H9 (cell line): ENCODE measurements at regions not wholly inside any gene's neighbourhood (a gene's known extent, or its start where the extent isn't known, plus 50 kb on each side); places are given as distances from the start of the nearest gene placed in this dataset.

ENCODE experiments used
- DNase-seq: peaks from one replicate; pipeline ENCODE4 v3.0.0-alpha.2; 2017
- H2AFZ ChIP-seq: one replicate; pipeline ENCODE4 v1.6.1; 2013; ENCODE audit warnings: mild to moderate bottlenecking, low read length, control low read depth, moderate library complexity
- H2AK5ac ChIP-seq: 2 replicates; pipeline ENCODE4 v1.6.1; 2013; ENCODE audit warnings: low read length, control low read depth, mixed read lengths; ENCODE audit not compliant: insufficient read length
- H2BK120ac ChIP-seq: one replicate; pipeline ENCODE4 v1.6.1; 2013; ENCODE audit warnings: low read depth, mild to moderate bottlenecking, low read length, control low read depth, inconsistent platforms; ENCODE audit not compliant: poor library complexity, severe bottlenecking
- H2BK12ac ChIP-seq: 2 replicates; pipeline ENCODE4 v1.6.1; 2013; ENCODE audit warnings: low read length, control low read depth, mixed read lengths, low read depth; ENCODE audit not compliant: insufficient read length
- H2BK15ac ChIP-seq: 2 replicates; pipeline ENCODE4 v1.6.1; 2013; ENCODE audit warnings: low read depth, low read length, control low read depth
- H2BK20ac ChIP-seq: one replicate; pipeline ENCODE4 v1.6.1; 2013; ENCODE audit warnings: low read depth, mild to moderate bottlenecking, low read length, control low read depth, inconsistent platforms; ENCODE audit not compliant: poor library complexity, severe bottlenecking
- H2BK5ac ChIP-seq: 2 replicates; pipeline ENCODE4 v1.6.1; 2013; ENCODE audit warnings: low read length, control low read depth, mixed read lengths; ENCODE audit not compliant: insufficient read length
- H3K14ac ChIP-seq: 2 replicates; pipeline ENCODE4 v1.6.1; 2013; ENCODE audit warnings: low read length, control low read depth; ENCODE audit not compliant: insufficient read depth
- H3K18ac ChIP-seq: 2 replicates; pipeline ENCODE4 v1.6.1; 2013; ENCODE audit warnings: low read depth, mild to moderate bottlenecking, mixed read lengths, low read length, control low read depth; ENCODE audit not compliant: insufficient read length
- H3K23ac ChIP-seq: 2 replicates; pipeline ENCODE4 v1.6.1; 2013; ENCODE audit warnings: low read length, control low read depth, mixed read lengths, low read depth; ENCODE audit not compliant: insufficient read length
- H3K23me2 ChIP-seq: 2 replicates; pipeline ENCODE4 v1.6.1; 2013; ENCODE audit warnings: low read depth, mild to moderate bottlenecking, mixed read lengths, low read length, control low read depth; ENCODE audit not compliant: insufficient read length, poor library complexity, severe bottlenecking
- H3K27ac ChIP-seq: 2 replicates; pipeline ENCODE4 v1.5.1; 2013; ENCODE audit warnings: low read length, control low read depth, mixed read lengths, low read depth; ENCODE audit not compliant: insufficient read length
- H3K27me3 ChIP-seq: 2 replicates; pipeline ENCODE4 v1.6.1; 2013; ENCODE audit warnings: low read length, control low read depth, inconsistent platforms; ENCODE audit not compliant: insufficient read depth
- H3K4ac ChIP-seq: 2 replicates; pipeline ENCODE4 v1.6.1; 2013; ENCODE audit warnings: low read depth, mild to moderate bottlenecking, control low read depth, inconsistent platforms, low read length, moderate library complexity
- H3K4me1 ChIP-seq: 2 replicates; pipeline ENCODE4 v1.6.1; 2013; ENCODE audit warnings: low read length, control low read depth, inconsistent platforms; ENCODE audit not compliant: insufficient read depth
- H3K4me2 ChIP-seq: 2 replicates; pipeline ENCODE4 v1.6.1; 2013; ENCODE audit warnings: low read length, control low read depth, mixed read lengths; ENCODE audit not compliant: insufficient read length, insufficient read depth
- H3K56ac ChIP-seq: 2 replicates; pipeline ENCODE4 v1.6.1; 2013; ENCODE audit warnings: low read depth, mild to moderate bottlenecking, mixed read lengths, low read length, control low read depth; ENCODE audit not compliant: insufficient read length
- H3K79me1 ChIP-seq: 2 replicates; pipeline ENCODE4 v1.6.1; 2013; ENCODE audit warnings: low read depth, mild to moderate bottlenecking, moderate library complexity, low read length, control low read depth, inconsistent platforms; ENCODE audit not compliant: insufficient read depth, poor library complexity, severe bottlenecking
- H3K79me2 ChIP-seq: 2 replicates; pipeline ENCODE4 v1.6.1; 2013; ENCODE audit warnings: low read length, control low read depth, inconsistent platforms; ENCODE audit not compliant: insufficient read depth
- H3K9ac ChIP-seq: 2 replicates; pipeline ENCODE4 v1.6.1; 2013; ENCODE audit warnings: low read length, control low read depth, mixed read lengths; ENCODE audit not compliant: insufficient read length; ENCODE audit errors: extremely low read depth
- H3K9me3 ChIP-seq: one replicate; pipeline ENCODE4 v1.6.1; 2013; ENCODE audit warnings: low read depth, low read length, inconsistent platforms; ENCODE audit not compliant: control insufficient read depth
- H3T11ph ChIP-seq: one replicate; pipeline ENCODE4 v1.6.1; 2013; ENCODE audit warnings: mild to moderate bottlenecking, low read length, control low read depth, inconsistent platforms
- H4K20me1 ChIP-seq: one replicate; pipeline ENCODE4 v1.6.1; 2013; ENCODE audit not compliant: control insufficient read depth, insufficient read length, insufficient read depth
- H4K5ac ChIP-seq: 2 replicates; pipeline ENCODE4 v1.6.1; 2013; ENCODE audit warnings: low read depth, mild to moderate bottlenecking, mixed read lengths, low read length, control low read depth; ENCODE audit not compliant: insufficient read length
- H4K8ac ChIP-seq: replicated peaks from 2 replicates; pipeline ENCODE4 v1.6.1; 2013; ENCODE audit warnings: low read length, control low read depth, mixed read lengths, low read depth; ENCODE audit not compliant: insufficient read length
- H4K91ac ChIP-seq: 2 replicates; pipeline ENCODE4 v1.6.1; 2013; ENCODE audit warnings: low read depth, mild to moderate bottlenecking, moderate library complexity, mixed read lengths, low read length, control low read depth; ENCODE audit not compliant: insufficient read length
- H3K27ac Mint-ChIP-seq, 3 experiments: 2 replicates in 2 of 3; 3 replicates in 1 of 3; pipeline ENCODE4 v1.8.0; 2020 to 2021; ENCODE audit warnings: mixed read lengths in 3 of 3, mild to moderate bottlenecking in 1 of 3, moderate library complexity in 1 of 3
- H3K27me3 Mint-ChIP-seq: 2 replicates; pipeline ENCODE4 v1.8.0; 2021; ENCODE audit warnings: low read depth, mild to moderate bottlenecking, moderate library complexity, mixed read lengths
- H3K36me3 Mint-ChIP-seq, 3 experiments: 2 replicates in 2 of 3; 3 replicates in 1 of 3; pipeline ENCODE4 v1.8.0; 2020 to 2021; ENCODE audit warnings: low read depth in 3 of 3, mixed read lengths in 3 of 3; ENCODE audit not compliant: insufficient read depth in 1 of 3
- H3K4me1 Mint-ChIP-seq, 2 experiments: 2 replicates each; pipeline ENCODE4 v1.8.0; 2020; ENCODE audit warnings: mixed read lengths in 2 of 2
- H3K4me3 Mint-ChIP-seq, 2 experiments: 2 replicates in 1 of 2; 3 replicates in 1 of 2; pipeline ENCODE4 v1.8.0; 2020 to 2021; ENCODE audit warnings: mild to moderate bottlenecking in 2 of 2, mixed read lengths in 2 of 2, moderate library complexity in 1 of 2
- H3K9me3 Mint-ChIP-seq, 2 experiments: 2 replicates in 1 of 2; 3 replicates in 1 of 2; pipeline ENCODE4 v1.8.0; 2020; ENCODE audit warnings: mild to moderate bottlenecking in 2 of 2, mixed read lengths in 2 of 2, moderate library complexity in 1 of 2
- WGBS: extraction: QIAGEN DNeasy Blood & Tissue Kit; methylation state at CpG from one replicate; pipeline ENCODE4 v1.1.7; 2013; ENCODE audit warnings: missing lambda C conversion rate, low lambda C conversion rate, mixed read lengths; ENCODE audit not compliant: insufficient read length; ENCODE audit errors: extremely low coverage; 5-methylcytosine and 5-hydroxymethylcytosine counted together
- TF ChIP-seq, protein P1 (sequence below): fragments of 200-600 bp; sonication (generic); conservative IDR thresholded peaks from 3 replicates; pipeline ENCODE4 v1.8.0; 2021; ENCODE audit warnings: antibody characterized with exemption, mild to moderate bottlenecking

DNA sequence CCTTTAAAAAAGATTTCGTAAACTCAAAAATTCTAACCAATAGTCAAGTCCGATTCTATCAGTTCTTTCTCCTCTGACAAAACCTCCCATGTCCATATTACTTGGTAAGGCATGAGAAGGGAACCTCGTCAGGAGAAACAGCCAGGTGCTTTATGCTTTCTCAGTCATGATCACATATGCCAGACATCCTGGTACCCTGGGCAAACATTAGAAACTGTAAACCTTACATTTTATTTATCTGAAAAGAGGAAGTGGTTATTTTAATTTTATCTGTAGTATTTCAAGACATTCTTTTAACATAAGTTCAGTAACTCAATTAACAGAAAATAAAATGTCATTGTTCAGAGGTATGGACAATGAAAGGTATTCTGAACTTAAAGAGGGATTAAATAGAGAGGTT lies 474.8 kb upstream of the GBE1 start:
- Histone ChIP-seq H3K9ac (no peak overlapping the region), H3K27ac (no peak overlapping the region), H3K23me2 (no peaks in the 10 kb centered on the region), H2BK5ac (no peak overlapping the region), H3K56ac (no peak overlapping the region), H3K79me1 (no peaks in the 10 kb centered on the region), H3T11ph (no peak overlapping the region), H3K4me2 (no peak overlapping the region), H2BK15ac (no peak overlapping the region), H2BK20ac (no peak overlapping the region), H4K8ac (no peak overlapping the region), H2BK12ac (no peak overlapping the region), H3K18ac (no peak overlapping the region), H3K79me2 (no peaks in the 10 kb centered on the region), H3K27me3 (no peaks in the 10 kb centered on the region), H2BK120ac (no peak overlapping the region), H3K23ac (no peak overlapping the region), H3K4ac (no peak overlapping the region), H3K9me3 (no peaks in the 10 kb centered on the region), H4K20me1 (no peaks in the 10 kb centered on the region), H2AFZ (no peak overlapping the region), H3K4me1 (no peaks in the 10 kb centered on the region), H2AK5ac (no peak overlapping the region), H4K91ac (no peak overlapping the region), H4K5ac (no peak overlapping the region), H3K14ac (no peak overlapping the region)
- Mint-ChIP-seq H3K4me1 (no peaks in the 10 kb centered on the region), H3K36me3 (no peaks in the 10 kb centered on the region), H3K9me3 (no peaks in the 10 kb centered on the region), H3K4me3 (no peak overlapping the region), H3K27ac (no peak overlapping the region), H3K27me3 (no peaks in the 10 kb centered on the region)
- DNase-seq = no peak
- WGBS = no CpG with 5 or more reads among the region's 3 CpGs
- TF ChIP-seq, protein P1, sequence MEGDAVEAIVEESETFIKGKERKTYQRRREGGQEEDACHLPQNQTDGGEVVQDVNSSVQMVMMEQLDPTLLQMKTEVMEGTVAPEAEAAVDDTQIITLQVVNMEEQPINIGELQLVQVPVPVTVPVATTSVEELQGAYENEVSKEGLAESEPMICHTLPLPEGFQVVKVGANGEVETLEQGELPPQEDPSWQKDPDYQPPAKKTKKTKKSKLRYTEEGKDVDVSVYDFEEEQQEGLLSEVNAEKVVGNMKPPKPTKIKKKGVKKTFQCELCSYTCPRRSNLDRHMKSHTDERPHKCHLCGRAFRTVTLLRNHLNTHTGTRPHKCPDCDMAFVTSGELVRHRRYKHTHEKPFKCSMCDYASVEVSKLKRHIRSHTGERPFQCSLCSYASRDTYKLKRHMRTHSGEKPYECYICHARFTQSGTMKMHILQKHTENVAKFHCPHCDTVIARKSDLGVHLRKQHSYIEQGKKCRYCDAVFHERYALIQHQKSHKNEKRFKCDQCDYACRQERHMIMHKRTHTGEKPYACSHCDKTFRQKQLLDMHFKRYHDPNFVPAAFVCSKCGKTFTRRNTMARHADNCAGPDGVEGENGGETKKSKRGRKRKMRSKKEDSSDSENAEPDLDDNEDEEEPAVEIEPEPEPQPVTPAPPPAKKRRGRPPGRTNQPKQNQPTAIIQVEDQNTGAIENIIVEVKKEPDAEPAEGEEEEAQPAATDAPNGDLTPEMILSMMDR = no peak
